Neural progenitor cell (in vitro differentiated cells): ENCODE measurements at regions not wholly inside any gene's neighbourhood (a gene's known extent, or its start where the extent isn't known, plus 50 kb on each side); places are given as distances from the start of the nearest gene placed in this dataset.
A peak's percentile ranks its signal among the peaks of the same experiment; 100 is the strongest.
"Not testable (repeated sequence)": the region's sequence is repeated elsewhere in the genome, so short reads cannot be mapped to it uniquely, and the experiment has no call there.

ENCODE experiments used
- DNase-seq: peaks from one replicate; pipeline ENCODE4 v3.0.0-alpha.2; 2016; ENCODE audit warnings: low spot score
- H2AFZ ChIP-seq: fragments of 200-600 bp; sonication (generic); replicated peaks from 2 replicates; pipeline ENCODE4 v1.6.1; 2016; ENCODE audit warnings: antibody characterized with exemption
- H3F3A ChIP-seq: fragments of 200-600 bp; sonication (generic); 2 replicates; pipeline ENCODE4 v1.6.1; 2016; ENCODE audit warnings: antibody characterized with exemption, low read depth
- H3K27ac ChIP-seq: fragments of 200-600 bp; sonication (generic); 2 replicates; pipeline ENCODE4 v1.5.1; 2016; ENCODE audit warnings: mild to moderate bottlenecking
- H3K27me3 ChIP-seq: fragments of 200-600 bp; sonication (generic); 2 replicates; pipeline ENCODE4 v1.6.1; 2016; ENCODE audit warnings: mild to moderate bottlenecking, moderate library complexity
- H3K36me3 ChIP-seq: fragments of 200-600 bp; sonication (generic); 2 replicates; pipeline ENCODE4 v1.5.1; 2016
- H3K4me1 ChIP-seq: fragments of 200-600 bp; sonication (generic); 2 replicates; pipeline ENCODE4 v1.6.1; 2016; ENCODE audit warnings: mixed run types
- H3K4me2 ChIP-seq: fragments of 200-600 bp; sonication (generic); 2 replicates; pipeline ENCODE4 v1.6.1; 2016
- H3K4me3 ChIP-seq: fragments of 200-600 bp; sonication (generic); 2 replicates; pipeline ENCODE4 v1.5.1; 2016
- H3K79me2 ChIP-seq: fragments of 200-600 bp; sonication (generic); 2 replicates; pipeline ENCODE4 v1.6.1; 2016; ENCODE audit warnings: low read depth
- H3K9ac ChIP-seq: fragments of 200-600 bp; sonication (generic); 2 replicates; pipeline ENCODE4 v1.6.1; 2016
- H3K9me3 ChIP-seq: fragments of 200-600 bp; sonication (generic); 2 replicates; pipeline ENCODE4 v1.5.1; 2016; ENCODE audit warnings: low read depth
- H4K20me1 ChIP-seq: fragments of 200-600 bp; sonication (generic); 2 replicates; pipeline ENCODE4 v1.6.1; 2016; ENCODE audit warnings: low read depth
- H3K27ac Mint-ChIP-seq: 3 replicates; pipeline ENCODE4 v1.8.0; 2021; ENCODE audit warnings: mixed read lengths
- H3K27me3 Mint-ChIP-seq: 2 replicates; pipeline ENCODE4 v1.8.0; 2022; ENCODE audit warnings: low read depth, mild to moderate bottlenecking, inconsistent platforms, moderate library complexity, mixed read lengths; ENCODE audit not compliant: insufficient read depth
- H3K36me3 Mint-ChIP-seq: 3 replicates; pipeline ENCODE4 v1.8.0; 2021; ENCODE audit warnings: mixed read lengths
- H3K4me1 Mint-ChIP-seq: 3 replicates; pipeline ENCODE4 v1.8.0; 2021; ENCODE audit warnings: mixed read lengths
- H3K4me3 Mint-ChIP-seq: 3 replicates; pipeline ENCODE4 v1.8.0; 2021; ENCODE audit warnings: mild to moderate bottlenecking, moderate library complexity, mixed read lengths
- H3K9me3 Mint-ChIP-seq: 3 replicates; pipeline ENCODE4 v1.8.0; 2020; ENCODE audit warnings: mixed read lengths
- EZH2 ChIP-seq: fragments of 200-600 bp; sonication (generic); IDR thresholded peaks from 2 replicates; pipeline ENCODE4 v1.6.1; 2017; ENCODE audit warnings: antibody characterized with exemption, mild to moderate bottlenecking, moderate library complexity
- EZH2phosphoT487 ChIP-seq: fragments of 200-600 bp; sonication (generic); IDR thresholded peaks from 2 replicates; pipeline ENCODE4 v1.6.1; 2017; ENCODE audit warnings: antibody characterized with exemption
- TF ChIP-seq, protein P1 (sequence below): fragments of 200-600 bp; sonication (generic); IDR thresholded peaks from 2 replicates; pipeline ENCODE4 v1.5.1; 2017; ENCODE audit warnings: antibody characterized with exemption, mild to moderate bottlenecking

DNA sequence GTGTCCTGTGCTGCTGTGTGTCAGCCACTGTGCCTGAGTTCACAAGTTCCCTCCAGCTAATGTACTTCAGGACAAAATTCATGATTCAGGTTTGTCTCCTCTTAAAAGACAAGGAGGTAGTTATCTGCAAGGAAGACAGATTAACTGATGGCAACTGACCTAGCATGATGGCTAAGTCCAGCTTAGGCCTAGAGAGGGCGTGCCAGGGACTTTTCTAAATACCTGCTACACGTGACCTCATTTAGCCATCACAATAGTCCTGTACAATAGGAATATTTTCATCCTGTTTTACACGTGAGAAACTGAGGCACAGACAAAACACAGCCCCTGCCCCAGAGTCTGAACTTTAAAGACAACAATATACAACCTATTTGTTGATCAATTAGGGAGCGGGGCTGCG is 275.7 kb downstream of the XPNPEP1 start:
- no peak for DNase-seq
- Histone ChIP-seq H3K27me3 (no peaks in the 10 kb centered on the region), H2AFZ (no peak overlapping the region), H3F3A (no peaks in the 10 kb centered on the region), H3K36me3 (no peaks in the 10 kb centered on the region), H4K20me1 (no peaks in the 10 kb centered on the region), H3K9ac (no peak overlapping the region), H3K27ac (no peak overlapping the region), H3K4me3 (no peak overlapping the region), H3K4me1 (no peaks in the 10 kb centered on the region), H3K9me3 (no peaks in the 10 kb centered on the region), H3K4me2 (no peak overlapping the region), H3K79me2 (no peaks in the 10 kb centered on the region)
- no peaks in the 10 kb centered on the region for H3K27me3 Mint-ChIP-seq
- TF ChIP-seq, protein P1, sequence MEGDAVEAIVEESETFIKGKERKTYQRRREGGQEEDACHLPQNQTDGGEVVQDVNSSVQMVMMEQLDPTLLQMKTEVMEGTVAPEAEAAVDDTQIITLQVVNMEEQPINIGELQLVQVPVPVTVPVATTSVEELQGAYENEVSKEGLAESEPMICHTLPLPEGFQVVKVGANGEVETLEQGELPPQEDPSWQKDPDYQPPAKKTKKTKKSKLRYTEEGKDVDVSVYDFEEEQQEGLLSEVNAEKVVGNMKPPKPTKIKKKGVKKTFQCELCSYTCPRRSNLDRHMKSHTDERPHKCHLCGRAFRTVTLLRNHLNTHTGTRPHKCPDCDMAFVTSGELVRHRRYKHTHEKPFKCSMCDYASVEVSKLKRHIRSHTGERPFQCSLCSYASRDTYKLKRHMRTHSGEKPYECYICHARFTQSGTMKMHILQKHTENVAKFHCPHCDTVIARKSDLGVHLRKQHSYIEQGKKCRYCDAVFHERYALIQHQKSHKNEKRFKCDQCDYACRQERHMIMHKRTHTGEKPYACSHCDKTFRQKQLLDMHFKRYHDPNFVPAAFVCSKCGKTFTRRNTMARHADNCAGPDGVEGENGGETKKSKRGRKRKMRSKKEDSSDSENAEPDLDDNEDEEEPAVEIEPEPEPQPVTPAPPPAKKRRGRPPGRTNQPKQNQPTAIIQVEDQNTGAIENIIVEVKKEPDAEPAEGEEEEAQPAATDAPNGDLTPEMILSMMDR: peak; percentile 17
- no peak for TF ChIP-seq EZH2
- no peaks in the 10 kb centered on the region for H3K4me1 Mint-ChIP-seq
- no peaks in the 10 kb centered on the region for H3K36me3 Mint-ChIP-seq
- H3K4me3 Mint-ChIP-seq: no peak overlapping the region
- H3K9me3 Mint-ChIP-seq: peaks cover 10% of the 10 kb centered on the region
- H3K27ac Mint-ChIP-seq: no peak overlapping the region

DNA sequence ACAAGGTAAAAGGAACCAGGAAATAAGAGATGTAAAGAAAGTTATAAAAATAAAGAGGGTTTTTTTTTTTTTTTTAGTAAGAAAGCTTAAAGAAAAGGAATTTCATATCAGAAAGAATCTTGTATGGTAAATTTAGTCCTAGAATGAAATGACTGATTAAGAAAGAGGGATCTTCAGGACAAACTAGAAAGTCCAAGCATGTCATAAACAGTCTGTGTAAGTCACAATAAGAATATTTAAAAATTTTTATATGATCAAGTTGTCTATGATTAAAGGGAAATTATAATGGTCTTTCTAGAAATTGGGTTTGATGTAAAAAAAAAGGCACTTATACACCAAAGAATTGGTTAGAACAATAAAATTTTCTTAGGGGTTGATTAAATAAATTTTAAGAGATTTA is 289.5 kb downstream of the XPNPEP1 start:
- Histone ChIP-seq H3K4me2 (no peak overlapping the region), H3F3A (no peaks in the 10 kb centered on the region)
- peaks cover 16% of the 10 kb centered on the region for H3K9me3 Mint-ChIP-seq

DNA sequence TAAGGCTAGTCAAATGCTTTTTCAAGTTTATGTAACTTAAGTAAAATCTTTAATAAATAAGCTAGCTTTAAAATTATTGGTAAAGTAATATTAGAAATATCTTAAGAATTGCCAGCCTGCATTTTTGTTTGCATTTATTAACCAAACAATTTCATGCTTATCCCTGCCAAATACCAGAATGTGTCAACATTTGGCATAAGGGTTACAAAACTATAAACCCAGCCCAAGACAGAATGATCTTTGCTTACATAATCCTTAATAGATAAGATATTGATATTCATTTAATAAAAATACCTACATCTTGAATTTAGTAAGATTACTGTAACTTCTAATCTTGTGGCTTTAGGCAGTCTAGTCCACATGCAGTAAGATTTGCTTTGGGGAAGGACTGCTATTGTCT is 290.3 kb downstream of the XPNPEP1 start:
- peaks cover 16% of the 10 kb centered on the region for H3K9me3 Mint-ChIP-seq
- H3F3A ChIP-seq, DNase-seq, H3K79me2 ChIP-seq, H3K4me3 Mint-ChIP-seq, H3K27me3 Mint-ChIP-seq, H3K9ac ChIP-seq, H3K36me3 ChIP-seq, H3K4me3 ChIP-seq, H3K4me1 ChIP-seq, H3K4me2 ChIP-seq, H3K27ac ChIP-seq, H3K36me3 Mint-ChIP-seq, H2AFZ ChIP-seq, H3K27me3 ChIP-seq, H3K27ac Mint-ChIP-seq, H3K4me1 Mint-ChIP-seq, H4K20me1 ChIP-seq: not testable (repeated sequence)
- H3K9me3 ChIP-seq: peaks cover 26% of the 10 kb centered on the region

More for the DNA sequence above, 289.5 kb downstream of the XPNPEP1 start:
- Histone ChIP-seq H4K20me1 (no peaks in the 10 kb centered on the region), H2AFZ (no peak overlapping the region), H3K27me3 (no peaks in the 10 kb centered on the region), H3K36me3 (no peaks in the 10 kb centered on the region), H3K4me3 (no peak overlapping the region), H3K27ac (no peak overlapping the region), H3K9ac (no peak overlapping the region), H3K4me1 (no peaks in the 10 kb centered on the region), H3K79me2 (no peaks in the 10 kb centered on the region), H3K9me3 (peaks cover 26% of the 10 kb centered on the region)
- Mint-ChIP-seq H3K36me3 (no peaks in the 10 kb centered on the region), H3K4me1 (no peaks in the 10 kb centered on the region), H3K27me3 (no peaks in the 10 kb centered on the region), H3K27ac (no peak overlapping the region), H3K4me3 (no peak overlapping the region)
- DNase-seq: peak; percentile 33
- TF ChIP-seq EZH2phosphoT487: no peak
- TF ChIP-seq, protein P1: no peak
- no peak for TF ChIP-seq EZH2

DNA sequence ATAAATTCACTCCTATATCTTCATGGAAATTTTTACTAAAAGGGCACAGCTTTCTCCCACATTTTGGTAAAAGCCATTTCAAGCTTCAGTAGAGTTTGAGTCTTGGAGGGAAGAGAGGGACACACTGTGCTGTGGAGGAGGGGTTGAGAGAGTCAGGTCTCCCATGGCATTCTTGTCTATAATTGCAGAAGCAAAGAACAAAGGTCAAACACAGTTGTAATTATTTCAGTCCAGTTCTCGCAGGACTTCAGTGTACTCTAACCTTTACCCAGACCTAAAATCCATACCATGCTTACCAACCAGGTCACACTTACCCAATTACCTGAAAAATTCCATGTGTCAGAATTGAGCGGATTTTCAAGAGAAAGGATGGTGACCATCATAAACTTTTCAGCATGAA is 298.4 kb downstream of the XPNPEP1 start:
- Mint-ChIP-seq H3K9me3 (no peaks in the 10 kb centered on the region), H3K4me1 (peaks cover 6% of the 10 kb centered on the region), H3K4me3 (no peak overlapping the region), H3K27me3 (no peaks in the 10 kb centered on the region), H3K27ac (no peak overlapping the region), H3K36me3 (no peaks in the 10 kb centered on the region)
- Histone ChIP-seq H3K9me3 (no peaks in the 10 kb centered on the region), H3K4me3 (no peak overlapping the region), H3K4me2 (no peak overlapping the region), H3K36me3 (no peaks in the 10 kb centered on the region), H3K79me2 (no peaks in the 10 kb centered on the region), H3K4me1 (no peaks in the 10 kb centered on the region), H3K9ac (no peak overlapping the region), H4K20me1 (no peaks in the 10 kb centered on the region), H2AFZ (no peak overlapping the region), H3K27me3 (no peaks in the 10 kb centered on the region), H3K27ac (no peak overlapping the region), H3F3A (no peaks in the 10 kb centered on the region)
- TF ChIP-seq EZH2phosphoT487 (no peak), EZH2 (no peak)
- TF ChIP-seq, protein P1: no peak
- DNase-seq: no peak
